CD4-positive, alpha-beta memory T cell (primary cell): ENCODE measurements at regions not wholly inside any gene's neighbourhood (a gene's known extent, or its start where the extent isn't known, plus 50 kb on each side); places are given as distances from the start of the nearest gene placed in this dataset.

Experiments used
- CTCF ChIA-PET: fragments of 350-600 bp; sonication (Branson Sonifier 250); formaldehyde crosslinking; loops from one replicate; lab custom pipeline; 2021; ENCODE audit warnings: inconsistent platforms; ENCODE audit not compliant: partially characterized antibody; lab: Charles Lee
- POLR2A ChIA-PET: fragments of 350-600 bp; sonication (Branson Sonifier 250); formaldehyde crosslinking; loops from one replicate; lab custom pipeline; 2021; ENCODE audit not compliant: partially characterized antibody; lab: Charles Lee
- DNase-seq, 5 donors: peaks; one replicate each; pipeline versions ENCODE4 v3.0.0 to v3.0.0-alpha.2; 2020 to 2022; ENCODE audit warnings: mixed read lengths in 1 of 5
- H3K27ac ChIP-seq: one replicate; pipeline ENCODE4 v1.7.0; 2013; ENCODE audit warnings: low read depth, low read length
- H3K27me3 ChIP-seq: 2 replicates; pipeline ENCODE4 v1.7.0; 2013; ENCODE audit warnings: mild to moderate bottlenecking, low read length, moderate library complexity; ENCODE audit not compliant: insufficient read depth
- H3K36me3 ChIP-seq: 2 replicates; pipeline ENCODE4 v1.7.0; 2013; ENCODE audit warnings: mild to moderate bottlenecking, low read length, moderate library complexity; ENCODE audit not compliant: insufficient read depth
- H3K4me1 ChIP-seq: 2 replicates; pipeline ENCODE4 v1.7.0; 2013; ENCODE audit warnings: mild to moderate bottlenecking, low read length, moderate library complexity; ENCODE audit not compliant: insufficient read depth
- H3K4me3 ChIP-seq, 2 donors: one replicate each; pipeline ENCODE4 v1.7.0; 2013; ENCODE audit warnings: low read length in 2 of 2, mild to moderate bottlenecking in 1 of 2
- H3K9me3 ChIP-seq, 2 donors: one replicate each; pipeline ENCODE4 v1.7.0; 2013; ENCODE audit warnings: low read length in 2 of 2, control low read depth in 1 of 2; ENCODE audit not compliant: control insufficient read depth in 1 of 2
- H3K27ac Mint-ChIP-seq, 7 donors: one replicate each; pipeline ENCODE4 v1.8.0; 2020 to 2021; ENCODE audit warnings: mixed read lengths in 7 of 7, mild to moderate bottlenecking in 6 of 7, inconsistent platforms in 3 of 7, moderate library complexity in 3 of 7
- H3K27me3 Mint-ChIP-seq, 2 donors: one replicate each; pipeline ENCODE4 v1.8.0; 2020 to 2021; ENCODE audit warnings: mixed read lengths in 2 of 2
- H3K36me3 Mint-ChIP-seq, 2 donors: one replicate each; pipeline ENCODE4 v1.8.0; 2020 to 2021; ENCODE audit warnings: mixed read lengths in 2 of 2, inconsistent platforms in 1 of 2, mild to moderate bottlenecking in 1 of 2
- H3K4me1 Mint-ChIP-seq, 4 donors: one replicate each; pipeline ENCODE4 v1.8.0; 2020 to 2021; ENCODE audit warnings: mixed read lengths in 4 of 4, mild to moderate bottlenecking in 1 of 4
- H3K4me3 Mint-ChIP-seq, 8 donors: one replicate each; pipeline ENCODE4 v1.8.0; 2020 to 2021; ENCODE audit warnings: mixed read lengths in 8 of 8, mild to moderate bottlenecking in 7 of 8, moderate library complexity in 6 of 8, inconsistent platforms in 3 of 8
- H3K9me3 Mint-ChIP-seq, 8 donors: one replicate each; pipeline ENCODE4 v1.8.0; 2020 to 2021; ENCODE audit warnings: mixed read lengths in 8 of 8, mild to moderate bottlenecking in 5 of 8, inconsistent platforms in 3 of 8, moderate library complexity in 1 of 8
- intact Hi-C: fragments of 100-400 bp; cut with micrococcal nuclease; formaldehyde crosslinking; loops from one replicate; pipeline ENCODE4 v1.15.1; 2023

DNA sequence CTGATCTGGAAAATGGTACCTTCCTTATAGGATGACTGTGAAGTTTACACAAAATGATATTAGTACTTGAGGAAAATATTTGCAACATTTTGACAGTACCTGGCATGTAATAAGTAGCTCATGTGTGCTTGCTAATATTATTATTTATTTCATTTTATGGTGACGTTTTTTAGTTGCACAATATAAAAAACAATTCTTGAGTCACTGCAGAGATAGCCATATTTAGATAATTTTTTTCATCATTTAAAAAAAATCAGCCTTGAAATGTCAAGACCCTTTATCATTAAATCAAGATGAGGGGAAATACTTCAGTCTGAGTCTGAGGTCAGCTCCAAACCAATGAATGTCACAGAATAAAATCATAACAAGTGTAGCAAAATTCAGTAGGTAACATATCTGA, 196.8 kb upstream of the RUNX1 start:
- Histone ChIP-seq H3K4me3 (no peak overlapping the region), H3K36me3 (no peaks in the 10 kb centered on the region), H3K27ac (no peak overlapping the region), H3K4me1 (no peaks in the 10 kb centered on the region), H3K9me3 (no peaks in the 10 kb centered on the region), H3K27me3 (no peaks in the 10 kb centered on the region)
- DNase-seq, result no peak
- Mint-ChIP-seq H3K9me3 (peaks cover 2 to 10% (median 5%) of the 10 kb centered on the region in 8 donors), H3K27ac (no peak overlapping the region), H3K36me3 (no peaks in the 10 kb centered on the region), H3K4me1 (no peaks in the 10 kb centered on the region), H3K4me3 (no peak overlapping the region), H3K27me3 (no peaks in the 10 kb centered on the region)
- ChIA-PET CTCF (no interaction called here), POLR2A (no interaction called here)
- intact Hi-C loops, result no loop called here

DNA sequence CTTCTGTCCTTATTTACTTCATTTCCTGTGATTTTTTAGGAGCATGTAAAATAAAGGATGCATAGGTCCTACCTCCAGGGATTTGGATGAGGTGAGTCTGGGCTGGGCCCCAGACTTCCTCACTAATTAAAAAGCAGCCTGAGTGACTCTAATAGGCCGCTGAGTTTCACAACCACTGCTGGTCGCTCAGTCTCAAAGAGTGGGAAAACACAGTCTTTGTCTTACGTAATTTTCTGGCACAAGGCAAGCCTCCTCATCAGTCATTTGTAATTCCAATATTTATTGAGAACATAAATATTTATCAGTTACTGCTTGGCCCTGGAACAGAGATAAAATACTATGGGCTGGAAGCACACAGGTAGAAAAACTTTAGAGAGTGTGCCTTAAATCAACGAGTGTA, 195.4 kb upstream of the RUNX1 start:
- ChIA-PET CTCF (no interaction called here), POLR2A (no interaction called here)
- Mint-ChIP-seq H3K36me3 (no peaks in the 10 kb centered on the region), H3K27me3 (no peaks in the 10 kb centered on the region), H3K4me3 (no peak overlapping the region), H3K4me1 (no peaks in the 10 kb centered on the region), H3K27ac (no peak overlapping the region), H3K9me3 (peaks cover 0 to 2% (median 0%) of the 10 kb centered on the region in 8 donors)
- H3K9me3 ChIP-seq, result no peaks in the 10 kb centered on the region
- intact Hi-C loops, result no loop called here
- no peak for DNase-seq
- no peak overlapping the region for H3K4me3 ChIP-seq
- H3K27ac ChIP-seq, result no peak overlapping the region
- H3K4me1 ChIP-seq, result no peaks in the 10 kb centered on the region
- H3K36me3 ChIP-seq, result no peaks in the 10 kb centered on the region
- no peaks in the 10 kb centered on the region for H3K27me3 ChIP-seq

DNA sequence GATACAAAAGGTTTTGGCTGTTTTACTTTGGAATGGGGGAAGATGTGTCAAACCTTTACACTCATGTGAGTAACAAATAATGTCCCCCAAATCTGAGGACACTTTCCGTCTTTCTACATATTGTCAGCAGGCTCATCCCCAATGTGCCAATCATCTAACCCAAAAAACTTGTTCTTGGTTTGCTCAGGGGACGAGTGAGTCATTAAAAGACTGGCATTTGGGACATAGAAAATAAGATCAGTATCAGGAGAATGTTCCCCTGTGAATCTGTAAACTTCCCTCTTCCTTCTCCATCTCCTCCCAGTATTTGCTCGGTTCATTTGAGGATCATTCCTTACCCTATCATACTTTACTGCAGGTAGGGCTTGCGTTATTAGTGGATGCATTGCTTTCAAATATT, 194.1 kb upstream of the RUNX1 start:
- Mint-ChIP-seq H3K27me3 (no peaks in the 10 kb centered on the region), H3K4me3 (no peak overlapping the region), H3K4me1 (no peaks in the 10 kb centered on the region), H3K27ac (no peak overlapping the region), H3K36me3 (no peaks in the 10 kb centered on the region), H3K9me3 (peaks cover 0 to under 1% (median 0%) of the 10 kb centered on the region in 8 donors)
- no peak for DNase-seq
- Histone ChIP-seq H3K27ac (no peak overlapping the region), H3K4me1 (no peaks in the 10 kb centered on the region), H3K27me3 (no peaks in the 10 kb centered on the region), H3K36me3 (no peaks in the 10 kb centered on the region), H3K4me3 (no peak overlapping the region), H3K9me3 (no peaks in the 10 kb centered on the region)
- ChIA-PET CTCF (no interaction called here), POLR2A (no interaction called here)
- intact Hi-C loops, result no loop called here

DNA sequence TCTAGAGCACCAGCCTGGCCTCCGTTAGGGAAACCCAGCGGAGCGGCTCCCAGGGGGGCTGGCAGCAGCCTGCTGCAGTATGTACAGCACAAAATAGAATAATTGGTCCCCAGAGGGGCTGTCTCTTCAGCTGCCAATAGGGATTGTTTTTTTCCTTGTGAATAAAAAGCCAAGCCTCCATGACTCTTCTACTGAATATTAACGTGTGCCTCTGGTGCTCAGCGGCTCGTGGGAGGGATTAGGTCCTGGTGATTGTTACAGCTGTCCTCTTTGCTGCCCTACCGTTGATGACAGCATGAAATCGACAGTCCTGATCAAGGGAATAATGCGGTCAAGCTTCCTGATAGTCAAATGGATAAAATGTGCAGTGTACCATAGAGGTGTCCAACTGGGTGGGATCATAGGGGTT, 190.7 kb upstream of the RUNX1 start:
- Histone ChIP-seq H3K27ac (no peak overlapping the region), H3K4me3 (no peak overlapping the region), H3K36me3 (no peaks in the 10 kb centered on the region), H3K9me3 (no peaks in the 10 kb centered on the region), H3K4me1 (peaks cover 5% of the 10 kb centered on the region), H3K27me3 (no peaks in the 10 kb centered on the region)
- ChIA-PET POLR2A (no interaction called here), CTCF (no interaction called here)
- Mint-ChIP-seq H3K9me3 (peaks cover 0 to 16% (median 5%) of the 10 kb centered on the region in 8 donors), H3K36me3 (no peaks in the 10 kb centered on the region), H3K4me3 (no peak overlapping the region), H3K27me3 (no peaks in the 10 kb centered on the region), H3K27ac (no peak overlapping the region), H3K4me1 (peaks cover 1 to 15% (median 9%) of the 10 kb centered on the region in 4 donors)
- intact Hi-C loops, result no loop called here
- no peak for DNase-seq

DNA sequence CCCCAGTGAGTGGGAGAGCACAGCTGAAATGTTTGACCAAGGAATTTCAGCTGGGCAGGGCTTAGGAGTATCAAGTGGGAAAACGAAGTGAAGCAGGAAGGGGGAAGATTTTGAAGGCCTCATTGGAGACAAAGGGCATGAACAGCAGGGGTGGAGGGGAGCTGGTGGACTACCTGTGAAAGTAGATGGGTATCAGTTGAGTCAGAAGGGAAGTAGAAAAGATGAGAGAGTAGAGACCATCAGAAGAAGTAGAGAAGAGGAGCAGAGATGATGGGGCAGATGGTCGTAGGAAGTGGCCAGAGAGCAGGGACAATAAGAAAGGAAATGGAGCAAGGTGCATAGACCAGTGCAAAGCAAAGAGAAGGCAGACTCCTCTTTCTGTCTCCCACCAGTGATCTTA, 189.0 kb upstream of the RUNX1 start:
- H3K27ac Mint-ChIP-seq, result no peak overlapping the region
- peaks cover 0 to 16% (median 5%) of the 10 kb centered on the region in 8 donors for H3K9me3 Mint-ChIP-seq

DNA sequence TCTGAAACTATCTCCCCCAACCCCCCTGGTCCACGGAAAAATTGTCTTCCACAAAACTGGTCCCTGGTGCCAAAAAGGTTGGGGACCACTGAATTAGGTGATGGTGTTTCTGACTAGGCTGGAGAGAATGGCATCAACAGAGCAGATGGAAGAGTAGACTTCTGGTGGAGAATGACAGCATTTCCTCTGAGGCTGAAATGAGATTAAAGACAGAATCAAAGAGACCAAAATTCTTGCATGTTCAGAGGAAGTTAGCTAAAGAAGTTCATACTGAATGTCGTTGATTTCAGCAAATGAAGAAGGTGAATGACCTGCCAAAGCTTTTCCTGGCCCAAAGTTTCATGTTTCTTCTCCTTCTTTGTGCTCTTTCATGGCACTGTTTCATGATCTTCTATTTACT, 188.2 kb upstream of the RUNX1 start:
- H3K9me3 ChIP-seq, result no peaks in the 10 kb centered on the region
- H3K36me3 ChIP-seq, result no peaks in the 10 kb centered on the region
- no peaks in the 10 kb centered on the region for H3K36me3 Mint-ChIP-seq
- no peaks in the 10 kb centered on the region for H3K27me3 Mint-ChIP-seq
- H3K27ac ChIP-seq, result no peak overlapping the region
- H3K4me1 ChIP-seq, result peaks cover 9% of the 10 kb centered on the region
- DNase-seq, result peak in 1 of 5 donors; percentile 6
- no peak overlapping the region for H3K4me3 ChIP-seq
- peaks cover 0 to 16% (median 5%) of the 10 kb centered on the region in 8 donors for H3K9me3 Mint-ChIP-seq
- peaks cover 5 to 18% (median 11%) of the 10 kb centered on the region in 4 donors for H3K4me1 Mint-ChIP-seq
- H3K27me3 ChIP-seq, result no peaks in the 10 kb centered on the region
- intact Hi-C loops, result no loop called here
- ChIA-PET CTCF (no interaction called here), POLR2A (no interaction called here)
- peak overlapping the region in 1 of 8 donors; percentile 23 for H3K4me3 Mint-ChIP-seq
- no peak overlapping the region for H3K27ac Mint-ChIP-seq

More for the DNA sequence above, 189.0 kb upstream of the RUNX1 start:
- H3K27me3 Mint-ChIP-seq, result no peaks in the 10 kb centered on the region
- Histone ChIP-seq H3K9me3 (no peaks in the 10 kb centered on the region), H3K27ac (no peak overlapping the region), H3K4me1 (peaks cover 9% of the 10 kb centered on the region), H3K4me3 (no peak overlapping the region), H3K27me3 (no peaks in the 10 kb centered on the region), H3K36me3 (no peaks in the 10 kb centered on the region)
- H3K4me3 Mint-ChIP-seq, result no peak overlapping the region
- CTCF ChIA-PET, result no interaction called here
- H3K4me1 Mint-ChIP-seq, result peaks cover 5 to 18% (median 11%) of the 10 kb centered on the region in 4 donors
- no peaks in the 10 kb centered on the region for H3K36me3 Mint-ChIP-seq
- intact Hi-C loops, result no loop called here
- POLR2A ChIA-PET, result no interaction called here
- no peak for DNase-seq

DNA sequence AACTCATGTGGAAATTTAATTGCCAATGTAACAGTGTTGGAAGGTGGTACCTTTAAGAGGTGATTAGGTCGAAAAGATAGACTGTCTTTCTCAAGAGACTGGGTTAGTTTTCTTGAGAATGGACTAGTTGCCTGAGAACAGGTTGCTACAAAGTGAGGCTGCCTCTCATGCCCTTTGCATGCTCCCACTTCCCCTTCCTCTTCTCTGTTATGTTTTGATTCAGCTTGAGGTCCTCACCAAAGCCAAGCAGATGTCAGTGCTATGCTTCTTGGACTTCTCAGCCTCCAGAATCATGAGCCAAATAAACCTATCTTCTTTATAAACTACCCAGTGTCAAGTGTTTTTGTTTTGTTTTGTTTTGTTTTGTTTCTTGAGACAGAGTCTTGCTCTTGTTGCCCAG, 187.0 kb upstream of the RUNX1 start:
- H3K4me1 Mint-ChIP-seq, result peaks cover 5 to 18% (median 11%) of the 10 kb centered on the region in 4 donors
- Histone ChIP-seq H3K27me3 (no peaks in the 10 kb centered on the region), H3K27ac (no peak overlapping the region), H3K9me3 (no peaks in the 10 kb centered on the region), H3K4me3 (no peak overlapping the region), H3K36me3 (no peaks in the 10 kb centered on the region), H3K4me1 (peaks cover 9% of the 10 kb centered on the region)
- H3K27ac Mint-ChIP-seq, result no peak overlapping the region
- no peak overlapping the region for H3K4me3 Mint-ChIP-seq
- H3K36me3 Mint-ChIP-seq, result no peaks in the 10 kb centered on the region
- peaks cover 0 to 16% (median 5%) of the 10 kb centered on the region in 8 donors for H3K9me3 Mint-ChIP-seq
- no peak for DNase-seq
- ChIA-PET POLR2A (no interaction called here), CTCF (no interaction called here)
- H3K27me3 Mint-ChIP-seq, result no peaks in the 10 kb centered on the region
- intact Hi-C loops, result no loop called here

DNA sequence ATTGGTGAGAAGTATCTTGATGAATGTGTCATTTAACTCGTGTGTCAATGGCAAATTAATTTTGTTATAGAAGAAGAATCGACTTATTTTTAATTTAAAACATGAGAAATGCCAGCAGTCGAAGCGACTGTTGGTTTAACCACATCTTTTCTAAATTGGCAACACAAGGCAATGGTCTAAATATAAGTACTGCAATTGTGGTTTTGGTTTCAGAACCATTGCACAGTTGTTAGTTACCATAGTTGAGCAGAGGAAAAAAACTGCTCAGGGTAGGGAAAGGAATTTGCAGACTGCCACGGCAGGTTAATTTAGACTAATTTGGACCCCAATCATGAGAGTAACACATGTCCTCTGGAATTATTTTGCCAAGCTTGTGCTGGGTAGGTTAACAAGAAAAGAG, 185.6 kb upstream of the RUNX1 start:
- H3K27me3 Mint-ChIP-seq, result no peaks in the 10 kb centered on the region
- H3K9me3 Mint-ChIP-seq, result peaks cover 0 to 16% (median 5%) of the 10 kb centered on the region in 8 donors
- Histone ChIP-seq H3K4me1 (peaks cover 9% of the 10 kb centered on the region), H3K9me3 (no peaks in the 10 kb centered on the region), H3K36me3 (no peaks in the 10 kb centered on the region), H3K27ac (no peak overlapping the region), H3K27me3 (no peaks in the 10 kb centered on the region), H3K4me3 (no peak overlapping the region)
- peak overlapping the region in 1 of 7 donors; percentile 18 for H3K27ac Mint-ChIP-seq
- no peak overlapping the region for H3K4me3 Mint-ChIP-seq
- POLR2A ChIA-PET, result no interaction called here
- peaks cover 5 to 18% (median 11%) of the 10 kb centered on the region in 4 donors for H3K4me1 Mint-ChIP-seq
- no peaks in the 10 kb centered on the region for H3K36me3 Mint-ChIP-seq
- intact Hi-C loops, result no loop called here
- DNase-seq, result no peak
- CTCF ChIA-PET, result no interaction called here
